Neuronal stem cell (in vitro differentiated cells): ENCODE measurements at regions not wholly inside any gene's neighbourhood (a gene's known extent, or its start where the extent isn't known, plus 50 kb on each side); places are given as distances from the start of the nearest gene placed in this dataset.
A peak's percentile ranks its signal among the peaks of the same experiment; 100 is the strongest.
"Not testable (repeated sequence)": the region's sequence is repeated elsewhere in the genome, so short reads cannot be mapped to it uniquely, and the experiment has no call there.

Source experiments
- DNase-seq: peaks from one replicate; pipeline ENCODE4 v3.0.0-alpha.2; 2013; ENCODE audit warnings: low spot score
- H2AFZ ChIP-seq: one replicate; pipeline ENCODE4 v1.6.1; 2013; ENCODE audit warnings: mild to moderate bottlenecking, low read length, inconsistent platforms
- H2AK5ac ChIP-seq: 2 replicates; pipeline ENCODE4 v1.6.1; 2013; ENCODE audit warnings: low read depth, mild to moderate bottlenecking, inconsistent platforms, low read length, moderate library complexity, mixed read lengths
- H2BK120ac ChIP-seq: 2 replicates; pipeline ENCODE4 v1.6.1; 2013; ENCODE audit warnings: low read depth, mild to moderate bottlenecking, inconsistent platforms, low read length, moderate library complexity, mixed read lengths
- H2BK12ac ChIP-seq: one replicate; pipeline ENCODE4 v1.6.1; 2013; ENCODE audit warnings: low read length, inconsistent platforms
- H2BK15ac ChIP-seq: 2 replicates; pipeline ENCODE4 v1.6.1; 2013; ENCODE audit warnings: mild to moderate bottlenecking, low read length, inconsistent platforms, mixed read lengths
- H2BK5ac ChIP-seq: one replicate; pipeline ENCODE4 v1.6.1; 2013; ENCODE audit warnings: inconsistent platforms, mild to moderate bottlenecking, low read length, moderate library complexity
- H3K14ac ChIP-seq: one replicate; pipeline ENCODE4 v1.6.1; 2013; ENCODE audit warnings: low read length, inconsistent platforms
- H3K18ac ChIP-seq: 2 replicates; pipeline ENCODE4 v1.6.1; 2013; ENCODE audit warnings: low read length, inconsistent platforms
- H3K23ac ChIP-seq: 2 replicates; pipeline ENCODE4 v1.6.1; 2013; ENCODE audit warnings: low read depth, mild to moderate bottlenecking, mixed read lengths, low read length, inconsistent platforms; ENCODE audit not compliant: poor library complexity
- H3K27ac ChIP-seq: replicated peaks from 3 replicates; pipeline ENCODE4 v1.5.1; 2013; ENCODE audit warnings: low read length, inconsistent platforms
- H3K27me3 ChIP-seq, 3 experiments: 2 replicates each; pipeline ENCODE4 v1.6.1; 2013; ENCODE audit warnings: low read length in 3 of 3, mild to moderate bottlenecking in 2 of 3, inconsistent platforms in 1 of 3, low read depth in 1 of 3, mixed read lengths in 1 of 3, moderate library complexity in 1 of 3; ENCODE audit not compliant: control insufficient read depth in 3 of 3, insufficient read depth in 3 of 3
- H3K36me3 ChIP-seq, 2 donors: replicated peaks in 1 of 2; 2 replicates each; pipeline ENCODE4 v1.6.1; 2013; ENCODE audit warnings: low read length in 2 of 2; ENCODE audit not compliant: control insufficient read depth in 2 of 2, insufficient read depth in 2 of 2
- H3K4ac ChIP-seq: 2 replicates; pipeline ENCODE4 v1.6.1; 2013; ENCODE audit warnings: inconsistent platforms, mild to moderate bottlenecking, low read length, moderate library complexity
- H3K4me1 ChIP-seq, 2 donors: 1 replicate in 1 of 2; 2 replicates in 1 of 2; pipeline ENCODE4 v1.6.1; 2013; ENCODE audit warnings: low read length in 2 of 2, low read depth in 1 of 2; ENCODE audit not compliant: control insufficient read depth in 2 of 2, insufficient read depth in 1 of 2
- H3K4me2 ChIP-seq: one replicate; pipeline ENCODE4 v1.6.1; 2013; ENCODE audit warnings: mild to moderate bottlenecking, low read length, inconsistent platforms; ENCODE audit not compliant: insufficient read depth, poor library complexity, severe bottlenecking
- H3K4me3 ChIP-seq, 2 donors: 2 replicates each; pipeline ENCODE4 v1.5.1; 2013; ENCODE audit warnings: low read length in 2 of 2, mild to moderate bottlenecking in 2 of 2, inconsistent platforms in 1 of 2, moderate library complexity in 1 of 2
- H3K79me1 ChIP-seq: one replicate; pipeline ENCODE4 v1.6.1; 2013; ENCODE audit warnings: low read depth, mild to moderate bottlenecking, inconsistent platforms, low read length, moderate library complexity
- H3K9ac ChIP-seq: one replicate; pipeline ENCODE4 v1.6.1; 2013; ENCODE audit warnings: mild to moderate bottlenecking, low read depth, low read length, inconsistent platforms; ENCODE audit not compliant: poor library complexity
- H3K9me3 ChIP-seq, 2 donors: replicated peaks in 1 of 2; 2 replicates each; pipeline versions ENCODE3 to v1.6.1; 2013; ENCODE audit warnings: low read length in 2 of 2, mild to moderate bottlenecking in 2 of 2, inconsistent platforms in 1 of 2, low read depth in 1 of 2, mixed read lengths in 1 of 2, moderate library complexity in 1 of 2; ENCODE audit not compliant: control insufficient read depth in 2 of 2, insufficient read depth in 1 of 2
- H4K8ac ChIP-seq: one replicate; pipeline ENCODE4 v1.6.1; 2013; ENCODE audit warnings: low read depth, mild to moderate bottlenecking, inconsistent platforms, low read length, moderate library complexity
- H4K91ac ChIP-seq: one replicate; pipeline ENCODE4 v1.6.1; 2013; ENCODE audit warnings: low read length, low read depth, mild to moderate bottlenecking, inconsistent platforms; ENCODE audit not compliant: poor library complexity
- WGBS, 2 donors: extraction: QIAGEN DNeasy Blood & Tissue Kit; methylation state at CpG; one replicate each; pipeline ENCODE4 v1.1.7; 2013; ENCODE audit warnings: missing lambda C conversion rate in 2 of 2, mixed read lengths in 1 of 2; ENCODE audit not compliant: insufficient read length in 2 of 2, insufficient replicate concordance in 1 of 2; ENCODE audit errors: extremely low coverage in 2 of 2; 5-methylcytosine and 5-hydroxymethylcytosine counted together

DNA sequence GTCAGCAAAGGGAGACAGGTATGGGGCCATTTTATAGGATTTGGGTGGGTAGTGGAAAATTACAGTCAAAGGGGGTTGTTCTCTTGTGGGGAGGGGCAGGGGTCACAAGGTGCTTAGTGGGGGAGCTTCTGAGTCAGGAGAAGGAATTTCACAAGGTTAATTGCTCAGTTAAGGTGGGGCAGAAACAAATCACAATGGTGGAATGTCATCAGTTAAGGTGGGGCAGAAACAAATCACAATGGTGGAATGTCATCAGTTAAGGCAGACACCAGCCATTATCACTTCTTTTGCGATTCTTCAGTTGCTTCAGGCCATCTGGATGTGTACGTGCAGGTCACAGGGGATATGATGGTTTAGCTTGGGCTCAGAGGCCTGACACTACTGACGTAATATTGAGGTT lies 1077.6 kb downstream of the DNAJB9 start:
- H3K79me1 ChIP-seq, H3K9ac ChIP-seq, H3K36me3 ChIP-seq, H3K18ac ChIP-seq, H3K4me3 ChIP-seq, H3K4ac ChIP-seq, H3K4me1 ChIP-seq, DNase-seq, H4K91ac ChIP-seq, H4K8ac ChIP-seq, H2BK5ac ChIP-seq, H2AK5ac ChIP-seq, H2BK12ac ChIP-seq, H3K27ac ChIP-seq, H2BK15ac ChIP-seq, H3K14ac ChIP-seq, H2AFZ ChIP-seq, H3K23ac ChIP-seq, H3K9me3 ChIP-seq, H3K4me2 ChIP-seq, H3K27me3 ChIP-seq, H2BK120ac ChIP-seq: not testable (repeated sequence)
- no CpG with 5 or more reads among the region's 3 CpGs for WGBS, 2 donors

DNA sequence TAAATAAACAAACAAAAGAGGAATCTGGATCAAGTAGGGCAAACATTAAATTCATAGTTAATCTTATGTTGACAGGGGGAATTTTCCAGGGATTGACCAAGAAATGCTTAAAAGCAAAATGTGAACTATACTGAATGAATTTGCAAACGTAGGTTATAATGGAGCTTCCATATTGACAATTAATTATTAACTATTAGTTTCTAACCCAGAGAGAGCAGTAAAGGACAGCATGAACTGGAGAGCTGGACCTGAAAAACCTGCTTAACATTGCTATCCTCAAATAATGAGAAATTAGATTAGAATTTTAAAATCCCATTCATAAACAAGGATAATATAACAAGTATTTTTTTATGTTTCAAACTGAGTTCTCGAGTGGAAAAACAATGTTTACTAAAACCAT lies 1089.6 kb downstream of the DNAJB9 start:
- Histone ChIP-seq H2BK120ac (no peak overlapping the region), H4K91ac (no peak overlapping the region), H2BK15ac (no peak overlapping the region), H3K4ac (no peak overlapping the region), H4K8ac (no peak overlapping the region), H2BK12ac (no peak overlapping the region), H2AFZ (no peak overlapping the region), H3K14ac (no peak overlapping the region), H3K4me1 (no peaks in the 10 kb centered on the region), H3K4me2 (no peak overlapping the region), H3K4me3 (no peak overlapping the region), H3K9me3 (no peaks in the 10 kb centered on the region), H2AK5ac (no peak overlapping the region), H2BK5ac (no peak overlapping the region), H3K23ac (no peak overlapping the region), H3K36me3 (no peaks in the 10 kb centered on the region), H3K9ac (no peak overlapping the region), H3K79me1 (no peaks in the 10 kb centered on the region), H3K27ac (no peak overlapping the region), H3K27me3 (no peaks in the 10 kb centered on the region), H3K18ac (no peak overlapping the region)
- WGBS, 2 donors: no CpG with 5 or more reads among the region's 2 CpGs
- no peak for DNase-seq

DNA sequence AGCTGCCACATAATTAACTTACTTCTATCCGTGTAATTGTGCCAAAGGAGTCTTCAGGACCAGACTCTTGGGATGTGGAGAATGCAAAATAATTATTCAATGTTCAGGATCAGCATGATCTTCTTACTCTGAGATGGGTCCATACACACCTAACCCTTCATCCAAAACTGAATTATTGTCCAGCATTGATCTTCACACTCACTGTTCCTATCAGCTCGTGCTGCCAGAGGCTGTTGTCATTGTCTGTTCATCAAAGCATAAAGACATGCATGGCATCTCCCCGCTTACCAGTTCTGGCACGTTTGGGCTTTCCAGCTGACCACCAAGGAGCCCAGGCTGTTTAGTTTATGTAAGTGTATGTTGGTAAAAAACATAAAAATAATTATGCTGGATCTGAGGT lies 1090.7 kb downstream of the DNAJB9 start:
- no peak overlapping the region for H2BK120ac ChIP-seq
- H2BK15ac ChIP-seq: no peak overlapping the region
- H3K36me3 ChIP-seq: no peaks in the 10 kb centered on the region
- no peaks in the 10 kb centered on the region for H3K4me1 ChIP-seq
- H2BK12ac ChIP-seq: no peak overlapping the region
- H3K79me1 ChIP-seq: no peaks in the 10 kb centered on the region
- no CpG with 5 or more reads among the region's 4 CpGs for WGBS, 2 donors
- H3K4me2 ChIP-seq: no peak overlapping the region
- H2AK5ac ChIP-seq: no peak overlapping the region
- H3K4ac ChIP-seq: no peak overlapping the region
- no peak overlapping the region for H3K9ac ChIP-seq
- H3K27me3 ChIP-seq: no peaks in the 10 kb centered on the region
- no peak overlapping the region for H3K23ac ChIP-seq
- H2BK5ac ChIP-seq: no peak overlapping the region
- H2AFZ ChIP-seq: no peak overlapping the region
- H3K18ac ChIP-seq: no peak overlapping the region
- no peak overlapping the region for H3K14ac ChIP-seq
- H3K27ac ChIP-seq: no peak overlapping the region
- no peak overlapping the region for H4K8ac ChIP-seq
- H3K4me3 ChIP-seq: no peak overlapping the region
- H3K9me3 ChIP-seq: no peaks in the 10 kb centered on the region
- no peak overlapping the region for H4K91ac ChIP-seq
- DNase-seq: no peak

DNA sequence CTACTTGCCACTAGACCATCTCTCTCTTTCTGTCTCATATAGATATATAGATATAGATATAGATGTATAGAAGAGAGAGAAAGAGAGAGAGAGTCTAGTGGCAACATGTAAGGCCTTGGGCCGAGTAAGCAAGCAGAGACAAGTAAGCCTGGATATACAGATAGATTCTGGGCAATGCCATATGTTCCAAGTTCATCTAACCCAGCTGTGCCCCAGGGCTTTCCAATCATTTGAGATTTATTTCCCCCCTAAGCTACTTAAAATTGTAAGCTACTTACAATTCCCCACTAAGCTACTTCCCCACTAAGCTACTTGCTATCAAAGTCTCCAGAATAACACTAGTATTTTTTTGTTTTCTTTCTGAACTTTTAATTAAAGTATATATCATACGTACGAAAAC lies 1094.1 kb downstream of the DNAJB9 start:
- H3K4me2 ChIP-seq: no peak overlapping the region
- no peak overlapping the region for H2AK5ac ChIP-seq
- WGBS, 2 donors: no CpG with 5 or more reads among the region's 3 CpGs
- H2AFZ ChIP-seq: peak overlapping the region; percentile 11
- no peaks in the 10 kb centered on the region for H3K36me3 ChIP-seq
- H3K27me3 ChIP-seq: no peaks in the 10 kb centered on the region
- no peak overlapping the region for H2BK120ac ChIP-seq
- DNase-seq: no peak
- no peak overlapping the region for H2BK15ac ChIP-seq
- no peak overlapping the region for H3K14ac ChIP-seq
- no peak overlapping the region for H3K4ac ChIP-seq
- no peak overlapping the region for H4K91ac ChIP-seq
- no peak overlapping the region for H3K18ac ChIP-seq
- H3K9me3 ChIP-seq: no peaks in the 10 kb centered on the region
- no peaks in the 10 kb centered on the region for H3K4me1 ChIP-seq
- H3K79me1 ChIP-seq: no peaks in the 10 kb centered on the region
- no peak overlapping the region for H3K9ac ChIP-seq
- no peak overlapping the region for H4K8ac ChIP-seq
- no peak overlapping the region for H2BK12ac ChIP-seq
- no peak overlapping the region for H3K4me3 ChIP-seq
- no peak overlapping the region for H3K27ac ChIP-seq
- H3K23ac ChIP-seq: no peak overlapping the region
- H2BK5ac ChIP-seq: no peak overlapping the region
